Type B pancreatic cell (in vitro differentiated cells): ENCODE measurements at regions not wholly inside any gene's neighbourhood (a gene's known extent, or its start where the extent isn't known, plus 50 kb on each side); places are given as distances from the start of the nearest gene placed in this dataset.

Experiments
- DNase-seq: peaks from one replicate; pipeline ENCODE4 v3.0.0; 2021; ENCODE audit warnings: mixed read lengths; ENCODE audit not compliant: unreplicated experiment; ENCODE audit errors: extremely low spot score
- H3K27ac Mint-ChIP-seq: 2 replicates; pipeline ENCODE4 v1.8.0; 2021; ENCODE audit warnings: mild to moderate bottlenecking, mixed read lengths
- H3K27me3 Mint-ChIP-seq: 2 replicates; pipeline ENCODE4 v1.8.0; 2021; ENCODE audit warnings: mixed read lengths
- H3K36me3 Mint-ChIP-seq: 2 replicates; pipeline ENCODE4 v1.8.0; 2021; ENCODE audit warnings: mixed read lengths
- H3K4me1 Mint-ChIP-seq: one replicate; pipeline ENCODE4 v1.8.0; 2021; ENCODE audit warnings: mixed read lengths; ENCODE audit not compliant: unreplicated experiment
- H3K4me3 Mint-ChIP-seq: 2 replicates; pipeline ENCODE4 v1.8.0; 2021; ENCODE audit warnings: mild to moderate bottlenecking, mixed read lengths
- H3K9me3 Mint-ChIP-seq: 2 replicates; pipeline ENCODE4 v1.8.0; 2021; ENCODE audit warnings: mixed read lengths
- TF ChIP-seq, protein P1 (sequence below): fragments of 200-600 bp; sonication (generic); conservative IDR thresholded peaks from 2 replicates; pipeline ENCODE4 v1.5.0; 2021; ENCODE audit warnings: antibody characterized with exemption, mild to moderate bottlenecking

- no peak for DNase-seq
- Mint-ChIP-seq H3K4me1 (peaks cover 9% of the 10 kb centered on the region), H3K36me3 (no peaks in the 10 kb centered on the region), H3K27ac (no peak overlapping the region), H3K4me3 (no peak overlapping the region), H3K9me3 (peaks cover 2% of the 10 kb centered on the region), H3K27me3 (no peaks in the 10 kb centered on the region)
- TF ChIP-seq, protein P1, sequence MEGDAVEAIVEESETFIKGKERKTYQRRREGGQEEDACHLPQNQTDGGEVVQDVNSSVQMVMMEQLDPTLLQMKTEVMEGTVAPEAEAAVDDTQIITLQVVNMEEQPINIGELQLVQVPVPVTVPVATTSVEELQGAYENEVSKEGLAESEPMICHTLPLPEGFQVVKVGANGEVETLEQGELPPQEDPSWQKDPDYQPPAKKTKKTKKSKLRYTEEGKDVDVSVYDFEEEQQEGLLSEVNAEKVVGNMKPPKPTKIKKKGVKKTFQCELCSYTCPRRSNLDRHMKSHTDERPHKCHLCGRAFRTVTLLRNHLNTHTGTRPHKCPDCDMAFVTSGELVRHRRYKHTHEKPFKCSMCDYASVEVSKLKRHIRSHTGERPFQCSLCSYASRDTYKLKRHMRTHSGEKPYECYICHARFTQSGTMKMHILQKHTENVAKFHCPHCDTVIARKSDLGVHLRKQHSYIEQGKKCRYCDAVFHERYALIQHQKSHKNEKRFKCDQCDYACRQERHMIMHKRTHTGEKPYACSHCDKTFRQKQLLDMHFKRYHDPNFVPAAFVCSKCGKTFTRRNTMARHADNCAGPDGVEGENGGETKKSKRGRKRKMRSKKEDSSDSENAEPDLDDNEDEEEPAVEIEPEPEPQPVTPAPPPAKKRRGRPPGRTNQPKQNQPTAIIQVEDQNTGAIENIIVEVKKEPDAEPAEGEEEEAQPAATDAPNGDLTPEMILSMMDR = no peak
Measured at GRCh38 chr4:15314974-15315373, 112.9 kb upstream of the C1QTNF7 start.

GRCh38 chr4:15317246-15317645 lies 110.6 kb upstream of the C1QTNF7 start:
- Mint-ChIP-seq H3K27ac (no peak overlapping the region), H3K36me3 (no peaks in the 10 kb centered on the region)
- no peak for DNase-seq

DNA sequence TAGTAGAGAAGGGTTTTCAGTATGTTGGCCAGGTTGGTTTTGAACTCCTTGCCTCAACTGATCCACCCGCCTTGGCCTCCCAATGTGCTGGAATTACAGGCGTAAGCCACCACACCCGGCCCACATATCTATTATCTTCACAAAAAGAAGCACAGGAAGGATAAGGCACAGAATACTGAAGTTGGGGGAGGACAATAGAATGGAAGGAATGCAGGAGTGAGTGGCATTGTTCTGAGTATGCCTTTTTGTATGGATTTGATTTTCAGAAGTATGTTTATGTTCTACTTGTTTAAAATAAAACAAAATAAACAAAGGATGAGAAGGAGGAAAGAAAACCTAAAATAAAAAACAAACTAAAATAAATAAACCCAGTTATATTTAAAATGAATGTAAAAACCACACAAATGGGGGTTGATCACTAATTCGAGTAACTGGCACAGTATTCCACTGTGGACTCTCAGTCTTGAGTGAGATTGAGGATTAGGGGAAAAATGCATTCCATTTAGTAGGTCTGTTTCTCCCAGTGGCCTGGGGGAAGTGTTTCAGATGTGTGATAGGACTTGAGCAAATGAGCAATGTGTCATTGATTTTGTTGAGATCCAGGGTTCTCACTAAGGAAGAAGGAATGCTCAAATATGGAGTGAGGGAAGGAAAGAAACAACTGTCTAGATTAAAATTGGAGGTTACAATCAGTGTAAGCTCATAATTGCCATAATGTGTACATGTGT lies 109.0 kb upstream of the C1QTNF7 start:
- no peaks in the 10 kb centered on the region for H3K36me3 Mint-ChIP-seq

More at GRCh38 chr4:15317246-15317645, 110.6 kb upstream of the C1QTNF7 start:
- Mint-ChIP-seq H3K4me3 (no peak overlapping the region), H3K9me3 (no peaks in the 10 kb centered on the region), H3K4me1 (peaks cover 9% of the 10 kb centered on the region), H3K27me3 (no peaks in the 10 kb centered on the region)
- TF ChIP-seq, protein P1 = no peak

DNA sequence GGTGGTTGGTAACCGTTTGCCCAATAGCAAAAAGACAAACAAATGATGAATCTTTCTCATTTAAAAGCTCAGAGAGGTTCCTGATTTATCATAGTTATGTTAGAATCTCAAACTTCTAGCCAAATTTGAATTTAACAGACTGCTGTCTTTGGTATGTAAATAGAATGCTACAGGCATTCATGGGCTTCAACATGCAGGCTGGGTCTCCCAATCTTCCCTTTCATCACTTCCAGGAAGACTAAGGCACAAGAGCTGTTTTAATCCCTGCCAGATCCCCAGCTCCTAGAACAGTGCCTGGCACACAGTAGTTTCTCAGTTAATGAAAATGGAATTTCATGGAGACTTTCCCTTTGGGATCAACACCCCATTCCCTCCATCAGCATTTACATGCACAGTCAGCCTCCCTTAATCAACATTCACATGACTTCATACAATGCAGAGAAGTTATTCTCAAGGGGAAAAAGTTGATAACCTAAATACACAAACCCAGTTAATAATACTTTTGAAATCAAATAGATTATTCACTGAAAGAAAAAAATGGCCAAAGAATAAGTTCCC lies 107.6 kb upstream of the C1QTNF7 start:
- Mint-ChIP-seq H3K4me1 (peaks cover 5% of the 10 kb centered on the region), H3K9me3 (no peaks in the 10 kb centered on the region), H3K27me3 (no peaks in the 10 kb centered on the region), H3K27ac (no peak overlapping the region), H3K4me3 (no peak overlapping the region), H3K36me3 (no peaks in the 10 kb centered on the region)
- TF ChIP-seq, protein P1 = no peak
- no peak for DNase-seq

More for the DNA sequence above, 109.0 kb upstream of the C1QTNF7 start:
- Mint-ChIP-seq H3K27ac (no peak overlapping the region), H3K4me1 (peaks cover 9% of the 10 kb centered on the region), H3K27me3 (no peaks in the 10 kb centered on the region), H3K4me3 (no peak overlapping the region), H3K9me3 (no peaks in the 10 kb centered on the region)
- TF ChIP-seq, protein P1 = no peak
- DNase-seq = no peak

DNA sequence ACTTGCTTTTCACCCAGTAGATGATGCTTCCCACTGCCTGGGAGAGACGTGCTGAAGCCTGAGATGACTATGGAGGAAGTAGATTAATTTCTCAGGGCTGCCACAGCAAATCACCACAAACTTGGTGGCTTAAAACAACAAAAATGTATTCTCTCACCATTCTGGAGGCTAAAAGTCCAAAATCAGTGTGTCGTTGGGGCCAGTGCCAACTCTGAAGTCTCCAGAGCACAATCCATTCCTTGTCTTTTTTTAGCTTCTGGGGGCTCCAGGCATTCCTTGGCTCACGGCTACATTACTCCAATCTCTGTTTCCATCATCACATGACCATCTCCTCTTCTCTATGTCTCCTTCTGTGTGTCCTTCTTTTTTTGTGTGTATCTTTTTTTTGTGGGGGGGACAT lies 105.8 kb upstream of the C1QTNF7 start:
- no peaks in the 10 kb centered on the region for H3K9me3 Mint-ChIP-seq
- H3K27ac Mint-ChIP-seq = no peak overlapping the region
- H3K4me3 Mint-ChIP-seq = no peak overlapping the region
- TF ChIP-seq, protein P1 = no peak
- no peak for DNase-seq
- peaks cover 6% of the 10 kb centered on the region for H3K27me3 Mint-ChIP-seq
- peaks cover 5% of the 10 kb centered on the region for H3K4me1 Mint-ChIP-seq
- no peaks in the 10 kb centered on the region for H3K36me3 Mint-ChIP-seq
